HCT116 (cell line): ENCODE measurements at regions not wholly inside any gene's neighbourhood (a gene's known extent, or its start where the extent isn't known, plus 50 kb on each side); places are given as distances from the start of the nearest gene placed in this dataset.

ENCODE experiments used
- ATAC-seq: fragments of 200-7000 bp; cut with Tn5 transposase; 2 replicates; pipeline ENCODE4 v1.9.1; 2020; ENCODE audit warnings: mild to moderate bottlenecking, moderate library complexity
- BruUV-seq: library from RNA; stranded (reverse); fragments of 400-500 nt; replicated peaks from 2 replicates; lab custom pipeline; 2021; lab: Mats Ljungman, UMichigan
- CTCF ChIA-PET: fragments of 300-600 bp; sonication (Branson Sonifier 250); formaldehyde crosslinking; loops from one replicate; lab custom pipeline; 2021; ENCODE audit warnings: antibody characterized with exemption; lab: Charles Lee
- POLR2A ChIA-PET: fragments of 300-600, 350-600 bp; sonication (Branson Sonifier 250); formaldehyde crosslinking; loops from one replicate; lab custom pipeline; 2021; ENCODE audit warnings: antibody characterized with exemption; lab: Charles Lee
- RAD21 ChIA-PET, 2 experiments: fragments of 300-600 bp; sonication (Branson Sonifier 250); formaldehyde crosslinking; loops; one replicate each; lab custom pipeline; 2023; ENCODE audit warnings: low total read pairs in 2 of 2; ENCODE audit not compliant: uncharacterized antibody in 2 of 2, unreplicated experiment in 2 of 2, low non-redundant PET in 1 of 2; lab: Charles Lee
- DNase-seq: peaks from one replicate; pipeline ENCODE4 v3.0.0-alpha.2; 2010; ENCODE audit warnings: low read depth, low spot score
- H2AFZ ChIP-seq: fragments of 200-600 bp; shearing (Covaris generic), sonication (generic); 2 replicates; pipeline ENCODE4 v1.6.1; 2017; ENCODE audit warnings: low read depth, mixed run types, mixed read lengths, antibody characterized with exemption, low read length; ENCODE audit not compliant: poor library complexity, severe bottlenecking
- H3K27ac ChIP-seq: 2 replicates; pipeline ENCODE4 v1.5.1; 2012; ENCODE audit warnings: low read depth, low read length
- H3K27me3 ChIP-seq: fragments of 200-600 bp; sonication (generic); 2 replicates; pipeline ENCODE4 v1.6.1; 2016; ENCODE audit warnings: mixed run types, low read length, mixed read lengths; ENCODE audit not compliant: insufficient read depth
- H3K36me3 ChIP-seq, 2 experiments: fragments of 200-500 bp in 1 of 2; fragments of 200-600 bp in 1 of 2; sonication (Bioruptor generic) in 1 of 2; sonication (generic) in 1 of 2; 2 replicates each; pipeline versions ENCODE4 v1.5.1 to v1.6.1; 2014 to 2016; ENCODE audit warnings: low read length in 2 of 2, inconsistent platforms in 1 of 2, mixed read lengths in 1 of 2, mixed run types in 1 of 2; ENCODE audit not compliant: insufficient read depth in 2 of 2, control insufficient read depth in 1 of 2
- H3K4me1 ChIP-seq, 2 experiments: fragments of 200-600 bp in 1 of 2; sonication (generic) in 1 of 2; 2 replicates each; pipeline versions ENCODE4 v1.5.1 to v1.6.1; 2012 to 2017; ENCODE audit warnings: low read length in 2 of 2, inconsistent platforms in 1 of 2, mild to moderate bottlenecking in 1 of 2, mixed read lengths in 1 of 2, mixed run types in 1 of 2, moderate library complexity in 1 of 2; ENCODE audit not compliant: insufficient read depth in 2 of 2, control insufficient read depth in 1 of 2
- H3K4me2 ChIP-seq: fragments of 200-600 bp; sonication (generic); 2 replicates; pipeline ENCODE4 v1.6.1; 2017; ENCODE audit warnings: mixed run types, low read length, mixed read lengths
- H3K4me3 ChIP-seq, 2 experiments: fragments of 200-600 bp in 1 of 2; sonication (generic) in 1 of 2; replicated peaks in 1 of 2; 2 replicates each; pipeline ENCODE4 v1.5.1; 2011 to 2016; ENCODE audit warnings: low read length in 2 of 2, control low read depth in 1 of 2, low read depth in 1 of 2, mild to moderate bottlenecking in 1 of 2, mixed read lengths in 1 of 2, mixed run types in 1 of 2
- H3K79me2 ChIP-seq: fragments of 200-600 bp; sonication (generic); 2 replicates; pipeline ENCODE4 v1.6.1; 2017; ENCODE audit warnings: mild to moderate bottlenecking, mixed run types, low read length, moderate library complexity, mixed read lengths; ENCODE audit not compliant: insufficient read depth
- H3K9ac ChIP-seq: fragments of 200-600 bp; sonication (generic); 2 replicates; pipeline ENCODE4 v1.6.1; 2016; ENCODE audit warnings: low read length, mixed read lengths
- H3K9me2 ChIP-seq: fragments of 200-600 bp; sonication (generic), shearing (Covaris generic); 2 replicates; pipeline ENCODE4 v1.6.1; 2017; ENCODE audit warnings: mixed run types, mild to moderate bottlenecking, moderate library complexity; ENCODE audit not compliant: insufficient read depth
- H3K9me3 ChIP-seq, 2 experiments: fragments of 200-500 bp in 1 of 2; fragments of 200-600 bp in 1 of 2; sonication (Bioruptor generic) in 1 of 2; sonication (generic) in 1 of 2; 2 replicates each; pipeline ENCODE4 v1.6.1; 2014 to 2017; ENCODE audit warnings: low read length in 2 of 2, mixed read lengths in 2 of 2, inconsistent platforms in 1 of 2, low read depth in 1 of 2, mild to moderate bottlenecking in 1 of 2, mixed run types in 1 of 2, moderate library complexity in 1 of 2; ENCODE audit not compliant: control insufficient read depth in 1 of 2, insufficient read depth in 1 of 2
- H4K20me1 ChIP-seq: fragments of 200-600 bp; sonication (generic), shearing (Covaris generic); 2 replicates; pipeline ENCODE4 v1.6.1; 2017; ENCODE audit warnings: mixed run types, mild to moderate bottlenecking, moderate library complexity; ENCODE audit not compliant: insufficient read depth
- CBX3 ChIP-seq: IDR thresholded peaks from 2 replicates; pipeline ENCODE4 v1.6.1; 2012; ENCODE audit warnings: low read depth
- CEBPB ChIP-seq: IDR thresholded peaks from 2 replicates; pipeline ENCODE4 v1.6.1; 2012; ENCODE audit warnings: low read depth
- EZH2phosphoT487 ChIP-seq: fragments of 200-600 bp; IDR thresholded peaks from 2 replicates; pipeline ENCODE4 v1.6.1; 2018; ENCODE audit warnings: antibody characterized with exemption, borderline replicate concordance
- FOSL1 ChIP-seq: IDR thresholded peaks from 2 replicates; pipeline ENCODE4 v1.6.1; 2012; ENCODE audit warnings: low read depth
- JUND ChIP-seq: IDR thresholded peaks from 2 replicates; pipeline ENCODE4 v1.6.1; 2012
- MAX ChIP-seq: IDR thresholded peaks from 2 replicates; pipeline ENCODE4 v1.6.1; 2012
- REST ChIP-seq: IDR thresholded peaks from 2 replicates; pipeline ENCODE4 v1.6.1; 2012; ENCODE audit warnings: low read depth
- SIN3A ChIP-seq: IDR thresholded peaks from 2 replicates; pipeline ENCODE4 v1.6.1; 2012; ENCODE audit warnings: low read depth
- SP1 ChIP-seq: IDR thresholded peaks from 2 replicates; pipeline ENCODE4 v1.6.1; 2012; ENCODE audit warnings: low read depth
- SRF ChIP-seq: IDR thresholded peaks from 2 replicates; pipeline ENCODE4 v1.6.1; 2012; ENCODE audit warnings: low read depth
- ZBTB33 ChIP-seq: IDR thresholded peaks from 2 replicates; pipeline ENCODE4 v1.6.1; 2011; ENCODE audit warnings: mild to moderate bottlenecking, low read length, moderate library complexity; ENCODE audit not compliant: insufficient replicate concordance; ENCODE audit errors: extremely low read depth
- ZFX ChIP-seq: fragments of 450-650 bp; IDR thresholded peaks from 2 replicates; pipeline ENCODE4 v1.6.1; 2017
- ZNF274 ChIP-seq: fragments of 200-500 bp; sonication (Bioruptor generic); IDR thresholded peaks from 2 replicates; pipeline ENCODE4 v1.6.1; 2014; ENCODE audit warnings: mild to moderate bottlenecking, low read depth, low read length, inconsistent platforms
- intact Hi-C: fragments of 100-400 bp; cut with micrococcal nuclease; formaldehyde crosslinking; loops from 2 replicates; pipeline ENCODE4 v1.10.0; 2022

- no peak for ATAC-seq
- no TSS peak for BruUV-seq
These were observed 60.7 kb upstream of the C1QTNF9B start for GRCh38 chr13:23957981-23958380.

More at GRCh38 chr13:23957981-23958380, 60.7 kb upstream of the C1QTNF9B start:
- Histone ChIP-seq H4K20me1 (no peaks in the 10 kb centered on the region), H3K9me3 (no peaks in the 10 kb centered on the region), H3K27ac (no peak overlapping the region), H2AFZ (no peak overlapping the region), H3K9me2 (no peaks in the 10 kb centered on the region), H3K27me3 (no peaks in the 10 kb centered on the region), H3K36me3 (no peaks in the 10 kb centered on the region), H3K4me1 (peaks cover 0 to 11% of the 10 kb centered on the region in 2 experiments; a peak in 2 of 4 replicates), H3K79me2 (no peaks in the 10 kb centered on the region), H3K4me3 (no peak overlapping the region)
- no peak for DNase-seq
- intact Hi-C loops: no loop called here
- RAD21 ChIA-PET: no interaction called here
- CTCF ChIA-PET: interaction anchor here (2.1 kb wide), 1 partner anchor 10 kb away, joined by 6 read pairs; no protein-coding TSS in a partner anchor
- no peak for TF ChIP-seq SRF
- TF ChIP-seq CBX3: no peak
- no peak for TF ChIP-seq ZBTB33
- TF ChIP-seq SIN3A: no peak
- no peak for TF ChIP-seq REST
- no peak for TF ChIP-seq FOSL1
- TF ChIP-seq EZH2phosphoT487: no peak
- TF ChIP-seq CEBPB: no peak
- no peak for TF ChIP-seq ZNF274
- TF ChIP-seq MAX: no peak
- TF ChIP-seq SP1: no peak
- no peak for TF ChIP-seq ZFX
- TF ChIP-seq JUND: no peak
- TF ChIP-seq, all 23 proteins: peak for 0
- Histone ChIP-seq H3K9ac (no peak overlapping the region), H3K4me2 (no peak overlapping the region)
- POLR2A ChIA-PET: no interaction called here
